ENCODE measurements at regions not wholly inside any gene's neighbourhood (a gene's known extent, or its start where the extent isn't known, plus 50 kb on each side); places are given as distances from the start of the nearest gene placed in this dataset.
A peak's percentile ranks its signal among the peaks of the same experiment; 100 is the strongest.
"Not testable (repeated sequence)": the region's sequence is repeated elsewhere in the genome, so short reads cannot be mapped to it uniquely, and the experiment has no call there.

- H3K27me3 ChIP-seq (replicated peaks; ENCODE audit: insufficient read depth, low read depth, low read length, poor library complexity); H3K27ac ChIP-seq (ENCODE audit: low read depth, low read length, poor library complexity, severe bottlenecking); H3K9me3 ChIP-seq (ENCODE audit: low read depth, low read length, poor library complexity, severe bottlenecking); H3K4me1 ChIP-seq (ENCODE audit: insufficient read depth, low read length, poor library complexity, severe bottlenecking); H3K36me3 ChIP-seq (ENCODE audit: insufficient read depth, low read length, poor library complexity, severe bottlenecking); BruUV-seq (replicated peaks); H3K4me3 ChIP-seq (ENCODE audit: low read depth, low read length, poor library complexity, severe bottlenecking); intact Hi-C loops (cut with micrococcal nuclease; ENCODE audit: unreplicated experiment); CTCF ChIA-PET; POLR2A ChIA-PET (ENCODE audit: low non-redundant PET): not testable (repeated sequence)
- peak; percentile 55 for DNase-seq (ENCODE audit: low spot score)
These were observed 56.2 kb upstream of the DDAH1 start for GRCh38 chr1:85520826-85521820.

GRCh38 chr1:85522458-85522857 lies 57.5 kb upstream of the DDAH1 start:
- CTCF ChIA-PET; BruUV-seq (replicated peaks); H3K36me3 ChIP-seq (ENCODE audit: insufficient read depth, low read length, poor library complexity, severe bottlenecking); intact Hi-C loops (cut with micrococcal nuclease; ENCODE audit: unreplicated experiment); H3K27ac ChIP-seq (ENCODE audit: low read depth, low read length, poor library complexity, severe bottlenecking); H3K4me1 ChIP-seq (ENCODE audit: insufficient read depth, low read length, poor library complexity, severe bottlenecking); H3K27me3 ChIP-seq (replicated peaks; ENCODE audit: insufficient read depth, low read depth, low read length, poor library complexity); DNase-seq (ENCODE audit: low spot score); POLR2A ChIA-PET (ENCODE audit: low non-redundant PET); H3K9me3 ChIP-seq (ENCODE audit: low read depth, low read length, poor library complexity, severe bottlenecking); H3K4me3 ChIP-seq (ENCODE audit: low read depth, low read length, poor library complexity, severe bottlenecking): not testable (repeated sequence)

GRCh38 chr1:85523061-85523460 lies 57.5 kb upstream of the CCN1 start:
- intact Hi-C loops (cut with micrococcal nuclease; ENCODE audit: unreplicated experiment); POLR2A ChIA-PET (ENCODE audit: low non-redundant PET); H3K36me3 ChIP-seq (ENCODE audit: insufficient read depth, low read length, poor library complexity, severe bottlenecking); DNase-seq (ENCODE audit: low spot score); BruUV-seq (replicated peaks); H3K27ac ChIP-seq (ENCODE audit: low read depth, low read length, poor library complexity, severe bottlenecking); H3K4me3 ChIP-seq (ENCODE audit: low read depth, low read length, poor library complexity, severe bottlenecking); H3K9me3 ChIP-seq (ENCODE audit: low read depth, low read length, poor library complexity, severe bottlenecking); H3K27me3 ChIP-seq (replicated peaks; ENCODE audit: insufficient read depth, low read depth, low read length, poor library complexity); H3K4me1 ChIP-seq (ENCODE audit: insufficient read depth, low read length, poor library complexity, severe bottlenecking); CTCF ChIA-PET: not testable (repeated sequence)

- H3K36me3 ChIP-seq (ENCODE audit: insufficient read depth, low read length, poor library complexity, severe bottlenecking); H3K27me3 ChIP-seq (replicated peaks; ENCODE audit: insufficient read depth, low read depth, low read length, poor library complexity); H3K4me1 ChIP-seq (ENCODE audit: insufficient read depth, low read length, poor library complexity, severe bottlenecking); CTCF ChIA-PET; POLR2A ChIA-PET (ENCODE audit: low non-redundant PET); H3K9me3 ChIP-seq (ENCODE audit: low read depth, low read length, poor library complexity, severe bottlenecking); H3K4me3 ChIP-seq (ENCODE audit: low read depth, low read length, poor library complexity, severe bottlenecking); BruUV-seq (replicated peaks); H3K27ac ChIP-seq (ENCODE audit: low read depth, low read length, poor library complexity, severe bottlenecking); intact Hi-C loops (cut with micrococcal nuclease; ENCODE audit: unreplicated experiment): not testable (repeated sequence)
- peak; percentile 48 for DNase-seq (ENCODE audit: low spot score)
These were observed 56.2 kb upstream of the CCN1 start for GRCh38 chr1:85524281-85524886.

- BruUV-seq (replicated peaks); DNase-seq (ENCODE audit: low spot score); intact Hi-C loops (cut with micrococcal nuclease; ENCODE audit: unreplicated experiment); H3K27ac ChIP-seq (ENCODE audit: low read depth, low read length, poor library complexity, severe bottlenecking); CTCF ChIA-PET; H3K36me3 ChIP-seq (ENCODE audit: insufficient read depth, low read length, poor library complexity, severe bottlenecking); H3K4me1 ChIP-seq (ENCODE audit: insufficient read depth, low read length, poor library complexity, severe bottlenecking); H3K9me3 ChIP-seq (ENCODE audit: low read depth, low read length, poor library complexity, severe bottlenecking); H3K4me3 ChIP-seq (ENCODE audit: low read depth, low read length, poor library complexity, severe bottlenecking); H3K27me3 ChIP-seq (replicated peaks; ENCODE audit: insufficient read depth, low read depth, low read length, poor library complexity); POLR2A ChIA-PET (ENCODE audit: low non-redundant PET): not testable (repeated sequence)
These were observed 55.0 kb upstream of the CCN1 start for GRCh38 chr1:85525591-85525991.

GRCh38 chr1:85526216-85526615 lies 54.3 kb upstream of the CCN1 start:
- H3K4me1 ChIP-seq (ENCODE audit: insufficient read depth, low read length, poor library complexity, severe bottlenecking); intact Hi-C loops (cut with micrococcal nuclease; ENCODE audit: unreplicated experiment); H3K27me3 ChIP-seq (replicated peaks; ENCODE audit: insufficient read depth, low read depth, low read length, poor library complexity); H3K27ac ChIP-seq (ENCODE audit: low read depth, low read length, poor library complexity, severe bottlenecking); H3K4me3 ChIP-seq (ENCODE audit: low read depth, low read length, poor library complexity, severe bottlenecking); POLR2A ChIA-PET (ENCODE audit: low non-redundant PET); BruUV-seq (replicated peaks); H3K36me3 ChIP-seq (ENCODE audit: insufficient read depth, low read length, poor library complexity, severe bottlenecking); DNase-seq (ENCODE audit: low spot score); H3K9me3 ChIP-seq (ENCODE audit: low read depth, low read length, poor library complexity, severe bottlenecking); CTCF ChIA-PET: not testable (repeated sequence)

GRCh38 chr1:85527145-85527544 lies 53.4 kb upstream of the CCN1 start:
- H3K4me1 ChIP-seq (ENCODE audit: insufficient read depth, low read length, poor library complexity, severe bottlenecking); H3K36me3 ChIP-seq (ENCODE audit: insufficient read depth, low read length, poor library complexity, severe bottlenecking); H3K27me3 ChIP-seq (replicated peaks; ENCODE audit: insufficient read depth, low read depth, low read length, poor library complexity); BruUV-seq (replicated peaks); H3K4me3 ChIP-seq (ENCODE audit: low read depth, low read length, poor library complexity, severe bottlenecking); POLR2A ChIA-PET (ENCODE audit: low non-redundant PET); CTCF ChIA-PET; H3K9me3 ChIP-seq (ENCODE audit: low read depth, low read length, poor library complexity, severe bottlenecking); intact Hi-C loops (cut with micrococcal nuclease; ENCODE audit: unreplicated experiment); H3K27ac ChIP-seq (ENCODE audit: low read depth, low read length, poor library complexity, severe bottlenecking): not testable (repeated sequence)
- DNase-seq (ENCODE audit: low spot score): peak; percentile 66

All from A673 (cell line).